ENCODE measurements at regions not wholly inside any gene's neighbourhood (a gene's known extent, or its start where the extent isn't known, plus 50 kb on each side); places are given as distances from the start of the nearest gene placed in this dataset.

DNA sequence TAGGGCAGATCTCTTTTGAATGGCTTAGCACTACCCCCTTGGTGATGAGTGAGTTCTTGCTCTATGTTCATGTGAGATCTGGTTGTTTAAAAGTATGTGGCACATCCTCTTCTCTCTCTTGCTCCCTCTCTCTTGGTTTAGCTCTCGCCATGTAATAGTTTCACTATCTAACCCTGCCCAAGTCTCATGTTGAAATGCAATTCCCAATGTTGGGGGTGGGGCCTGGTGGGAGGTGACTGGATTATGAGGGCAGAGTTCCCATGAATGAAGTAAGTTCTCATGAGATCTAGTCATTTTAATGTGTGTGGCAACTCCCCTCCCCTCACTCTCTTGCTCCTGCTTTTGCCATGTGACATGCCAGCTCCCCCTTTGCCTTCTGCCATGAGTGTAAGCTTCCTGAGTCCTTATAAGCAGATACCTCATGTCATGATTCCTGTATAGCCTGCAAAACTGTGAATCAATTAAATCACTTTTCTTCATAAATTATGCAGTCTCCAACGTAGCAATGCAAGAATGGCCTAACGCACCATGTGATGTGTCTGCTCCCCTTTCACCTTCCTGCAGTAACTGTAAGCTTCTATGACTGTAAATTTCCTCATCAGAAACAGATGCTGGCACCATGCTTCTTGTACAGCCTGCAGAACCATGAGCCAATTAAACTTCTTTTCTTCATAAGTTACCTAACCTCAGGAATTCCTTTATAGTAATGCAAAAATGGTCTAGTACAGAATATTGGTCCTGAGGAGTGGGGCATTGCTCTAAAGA lies 74.8 kb upstream of the KCNH8 start:
- TF ChIP-seq, protein P1, sequence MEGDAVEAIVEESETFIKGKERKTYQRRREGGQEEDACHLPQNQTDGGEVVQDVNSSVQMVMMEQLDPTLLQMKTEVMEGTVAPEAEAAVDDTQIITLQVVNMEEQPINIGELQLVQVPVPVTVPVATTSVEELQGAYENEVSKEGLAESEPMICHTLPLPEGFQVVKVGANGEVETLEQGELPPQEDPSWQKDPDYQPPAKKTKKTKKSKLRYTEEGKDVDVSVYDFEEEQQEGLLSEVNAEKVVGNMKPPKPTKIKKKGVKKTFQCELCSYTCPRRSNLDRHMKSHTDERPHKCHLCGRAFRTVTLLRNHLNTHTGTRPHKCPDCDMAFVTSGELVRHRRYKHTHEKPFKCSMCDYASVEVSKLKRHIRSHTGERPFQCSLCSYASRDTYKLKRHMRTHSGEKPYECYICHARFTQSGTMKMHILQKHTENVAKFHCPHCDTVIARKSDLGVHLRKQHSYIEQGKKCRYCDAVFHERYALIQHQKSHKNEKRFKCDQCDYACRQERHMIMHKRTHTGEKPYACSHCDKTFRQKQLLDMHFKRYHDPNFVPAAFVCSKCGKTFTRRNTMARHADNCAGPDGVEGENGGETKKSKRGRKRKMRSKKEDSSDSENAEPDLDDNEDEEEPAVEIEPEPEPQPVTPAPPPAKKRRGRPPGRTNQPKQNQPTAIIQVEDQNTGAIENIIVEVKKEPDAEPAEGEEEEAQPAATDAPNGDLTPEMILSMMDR (IDR thresholded peaks at IDR 0.05): no peak
- TF ChIP-seq POLR2A (IDR thresholded peaks at IDR 0.05): no peak
- no peak for TF ChIP-seq POLR2AphosphoS5 (IDR thresholded peaks at IDR 0.05; ENCODE audit: insufficient read depth in 1 of 2, low read depth in 1 of 2)

Data from vagina (tissue), 2 donors.